DND-41 (cell line): ENCODE measurements at regions not wholly inside any gene's neighbourhood (a gene's known extent, or its start where the extent isn't known, plus 50 kb on each side); places are given as distances from the start of the nearest gene placed in this dataset.

ENCODE experiments used
- CTCF ChIP-seq: IDR thresholded peaks from 2 replicates; pipeline ENCODE4 v1.5.1; 2012; ENCODE audit warnings: borderline replicate concordance, low read length, moderate library complexity, mild to moderate bottlenecking; ENCODE audit not compliant: poor library complexity, severe bottlenecking; ENCODE audit errors: extremely low read depth
- EZH2 ChIP-seq: IDR thresholded peaks from 3 replicates; pipeline ENCODE4 v1.6.1; 2012; ENCODE audit warnings: borderline replicate concordance, low read depth, mild to moderate bottlenecking, moderate library complexity, low read length, inconsistent platforms; ENCODE audit not compliant: severe bottlenecking

DNA sequence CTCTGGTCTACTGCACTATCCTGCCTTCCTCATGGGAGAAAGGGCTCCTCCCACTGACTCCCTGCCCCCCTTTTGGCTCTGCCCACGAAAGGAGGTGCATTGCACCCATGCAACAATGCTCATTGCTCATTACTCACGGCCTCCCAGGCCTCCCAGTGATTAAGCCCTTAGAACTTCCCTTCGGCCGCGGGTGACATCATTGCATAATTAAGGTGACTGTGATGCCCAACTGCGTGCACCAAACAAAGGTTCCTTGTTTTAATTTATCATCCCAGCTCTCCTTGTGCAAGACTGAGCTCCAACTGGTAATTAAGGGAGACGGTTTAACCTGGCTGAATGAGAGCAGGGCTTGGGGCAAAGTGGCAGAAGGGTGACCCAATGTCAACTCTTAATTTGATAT is 180.4 kb downstream of the GAS1 start:
- TF ChIP-seq CTCF (no peak), EZH2 (no peak)
